NCI-H146 (cell line): ENCODE measurements at regions not wholly inside any gene's neighbourhood (a gene's known extent, or its start where the extent isn't known, plus 50 kb on each side); places are given as distances from the start of the nearest gene placed in this dataset.
"Not testable (repeated sequence)": the region's sequence is repeated elsewhere in the genome, so short reads cannot be mapped to it uniquely, and the experiment has no call there.

ENCODE experiments used
- DNase-seq: peaks from one replicate; lab custom pipeline; 2025; lab: John Stamatoyannopoulos, UW

DNA sequence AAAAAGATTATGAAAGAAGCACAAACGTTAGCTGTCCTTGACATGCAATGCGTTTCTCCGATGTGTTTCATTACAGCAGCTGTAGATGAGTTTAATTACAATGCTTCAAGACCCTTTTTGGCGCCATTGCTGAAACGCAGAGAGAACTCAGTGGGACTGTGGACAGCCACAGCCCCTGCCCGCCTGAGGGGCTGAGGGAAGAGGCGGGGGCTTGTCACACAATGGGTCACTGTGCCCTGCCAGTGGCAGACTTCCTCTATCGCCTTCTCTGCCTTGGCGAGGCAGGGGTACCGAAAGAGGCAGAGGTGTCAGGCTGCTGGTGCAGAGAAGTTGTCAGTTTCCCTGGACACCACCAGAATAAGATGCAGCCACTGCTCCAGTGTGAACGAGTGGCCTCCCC is 252.0 kb downstream of the NR2F2 start:
- DNase-seq, result no peak

DNA sequence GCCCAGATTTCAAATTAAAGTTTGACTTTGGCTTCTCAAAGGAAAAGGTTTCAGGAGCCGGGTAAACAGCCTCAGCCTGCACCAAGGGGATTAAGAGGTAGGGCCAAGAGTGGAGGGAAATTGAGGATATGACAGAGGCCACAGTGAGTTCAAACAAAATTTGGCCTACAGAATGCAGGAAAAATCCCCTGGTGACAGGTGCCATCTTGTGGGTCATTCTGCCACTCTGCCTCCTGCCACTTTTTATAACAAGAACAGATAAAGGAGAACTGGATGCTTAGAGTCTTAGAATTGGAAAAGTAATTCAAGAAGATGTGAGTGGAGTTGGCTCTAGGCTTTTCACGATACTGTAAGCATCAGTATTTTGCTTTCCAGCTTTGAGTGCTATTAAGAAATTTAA is 253.2 kb downstream of the NR2F2 start:
- DNase-seq, result no peak

DNA sequence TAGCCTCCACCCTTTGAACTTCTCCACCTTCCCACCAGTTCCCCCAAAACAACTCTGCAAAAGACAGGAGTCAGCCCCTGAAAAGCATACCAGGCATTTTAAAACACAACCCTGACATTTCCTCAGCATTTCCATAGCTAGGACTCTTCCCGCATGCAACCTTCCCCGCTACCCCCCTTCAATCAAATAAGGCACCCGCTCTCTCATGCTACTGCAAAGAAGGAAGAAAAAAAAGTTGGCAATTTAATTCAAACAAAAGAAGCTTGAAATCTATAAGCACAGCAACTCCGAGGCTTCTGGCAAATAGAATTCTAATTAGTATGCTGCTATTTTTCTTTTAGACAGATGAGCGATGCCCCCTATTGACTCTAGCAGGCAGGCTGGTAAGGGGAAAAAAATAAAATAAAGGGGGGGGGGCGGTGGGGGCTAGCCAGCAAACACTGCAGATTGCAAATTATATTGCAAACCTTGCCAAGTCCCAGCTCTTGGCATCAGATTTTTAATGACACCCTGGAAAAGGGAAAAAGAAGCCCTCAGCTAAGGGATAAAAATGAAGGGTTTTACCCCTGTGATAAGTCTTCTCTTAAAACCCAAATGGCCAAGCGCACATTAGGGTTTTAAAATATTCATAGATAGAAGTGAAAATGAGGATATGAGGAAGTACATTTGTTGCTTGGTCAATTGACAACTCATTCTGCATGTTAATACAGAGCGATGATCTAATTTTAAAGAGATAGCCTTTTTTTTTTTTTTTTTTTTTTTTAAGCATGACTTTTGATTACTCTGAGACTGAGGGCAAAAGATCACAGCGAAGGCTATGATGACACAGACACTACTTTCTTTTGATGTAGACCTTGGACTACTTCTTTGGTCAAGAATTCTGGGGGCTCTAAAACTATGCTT is 255.2 kb downstream of the NR2F2 start:
- no peak for DNase-seq

DNA sequence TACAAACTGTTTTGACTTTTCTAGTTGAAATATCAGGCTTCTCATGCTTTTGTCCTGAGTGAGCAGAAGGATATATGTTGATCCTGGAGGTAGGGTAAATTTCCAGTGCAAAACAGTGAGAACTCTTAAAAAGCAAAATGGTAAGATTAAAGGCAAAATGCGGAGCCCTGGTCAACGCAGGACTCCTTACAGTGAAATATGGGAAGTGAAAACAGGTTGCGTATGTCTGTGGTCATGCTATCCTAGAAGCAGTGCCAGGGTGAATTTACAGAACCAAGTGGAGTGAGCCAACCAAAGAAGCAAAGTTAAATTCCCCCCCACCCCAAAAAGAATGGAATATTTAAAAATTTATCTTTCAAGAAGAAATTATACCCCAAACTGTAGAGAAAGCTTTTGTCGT is 256.4 kb downstream of the NR2F2 start:
- no peak for DNase-seq

DNA sequence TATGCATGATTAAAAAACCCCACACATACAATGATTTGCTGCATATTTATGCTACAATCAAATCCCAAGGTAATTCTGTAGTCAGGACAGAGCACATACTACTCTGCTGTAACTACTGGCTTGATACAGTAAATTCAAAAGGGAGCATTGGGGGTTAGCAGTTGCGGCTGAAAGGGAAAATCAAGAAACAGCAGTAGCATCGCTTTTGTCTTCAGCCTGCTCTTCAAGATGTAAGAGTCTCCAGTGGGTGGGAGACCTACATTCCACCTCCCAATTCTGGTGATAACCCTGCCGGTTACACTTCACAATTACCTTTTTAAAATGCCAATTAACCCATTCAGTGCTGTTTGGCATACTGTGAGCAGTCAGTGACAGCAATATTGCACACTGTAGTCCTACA is 259.4 kb downstream of the NR2F2 start:
- DNase-seq, result no peak

DNA sequence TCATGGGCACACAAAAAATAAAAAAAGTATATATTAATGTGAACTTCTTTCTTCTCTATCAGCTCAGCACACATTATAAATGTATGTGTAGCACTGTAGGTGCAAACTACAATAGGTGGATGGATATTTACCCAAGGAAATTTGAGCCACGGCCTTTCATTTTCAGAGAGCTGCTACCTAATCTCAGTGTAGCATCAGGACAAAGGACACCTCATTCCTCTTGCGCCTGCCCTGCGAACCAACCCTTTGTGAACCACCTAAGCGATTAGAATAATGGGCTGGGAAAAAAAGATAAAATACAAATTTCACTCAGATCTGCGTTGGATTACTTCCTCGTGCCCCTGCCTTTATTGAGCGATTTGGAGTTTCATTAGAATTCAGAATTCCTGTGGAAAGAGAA is 263.2 kb downstream of the NR2F2 start:
- DNase-seq, result no peak

DNA sequence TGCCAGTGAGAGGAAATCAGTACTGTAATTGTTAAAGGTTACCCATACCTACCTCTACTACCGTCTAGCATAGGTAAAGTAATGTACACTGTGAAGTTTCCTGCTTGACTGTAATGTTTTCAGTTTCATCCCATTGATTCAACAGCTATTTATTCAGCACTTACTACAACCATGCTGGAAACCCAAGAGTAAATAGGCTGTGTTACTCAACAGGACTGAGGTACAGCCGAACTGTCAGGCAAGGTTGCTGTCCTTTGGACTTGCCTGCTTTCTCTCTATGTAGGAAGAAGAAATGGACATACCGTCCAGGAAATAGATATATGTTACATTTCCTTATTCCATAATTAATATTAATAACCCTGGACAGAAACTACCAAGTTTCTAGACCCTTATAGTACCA is 265.5 kb downstream of the NR2F2 start:
- DNase-seq, result no peak

DNA sequence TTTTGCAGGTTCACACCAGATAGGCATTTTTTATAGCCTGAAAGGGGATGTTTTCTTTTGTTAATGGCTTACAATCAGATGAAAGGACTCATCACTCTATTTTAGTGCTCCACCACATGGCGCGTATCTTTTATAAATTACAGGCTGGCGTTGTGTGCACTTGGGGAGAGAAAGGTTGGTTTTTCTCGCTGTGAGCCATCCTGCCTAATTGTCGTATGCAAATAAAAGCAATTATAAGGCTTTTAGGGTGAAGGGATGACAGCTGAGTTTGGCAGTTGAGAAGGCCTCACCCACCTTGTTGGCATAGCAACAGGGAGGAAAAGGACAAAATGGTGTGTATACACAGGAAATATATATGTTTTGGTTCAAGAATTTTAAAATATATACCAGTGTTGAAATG is 268.0 kb downstream of the NR2F2 start:
- DNase-seq, result peak; percentile 11

DNA sequence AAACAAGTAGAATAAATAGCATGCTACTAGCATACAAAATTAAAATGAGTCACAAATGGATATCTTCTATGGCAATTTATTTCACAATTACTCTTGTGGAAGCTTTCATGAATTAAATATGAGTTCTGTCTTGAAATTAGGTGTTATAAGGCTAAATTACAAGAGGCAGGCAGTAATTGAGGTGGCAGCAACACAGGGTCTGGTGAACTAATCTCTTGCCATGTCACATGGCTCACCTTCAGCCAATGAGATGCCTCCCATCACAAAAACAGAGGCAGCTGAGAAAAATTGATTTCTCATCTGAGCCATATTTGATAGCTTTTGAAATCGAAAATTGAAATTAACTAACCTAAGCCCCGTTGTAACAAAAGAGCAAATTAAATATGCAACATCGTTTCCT is 268.8 kb downstream of the NR2F2 start:
- no peak for DNase-seq

DNA sequence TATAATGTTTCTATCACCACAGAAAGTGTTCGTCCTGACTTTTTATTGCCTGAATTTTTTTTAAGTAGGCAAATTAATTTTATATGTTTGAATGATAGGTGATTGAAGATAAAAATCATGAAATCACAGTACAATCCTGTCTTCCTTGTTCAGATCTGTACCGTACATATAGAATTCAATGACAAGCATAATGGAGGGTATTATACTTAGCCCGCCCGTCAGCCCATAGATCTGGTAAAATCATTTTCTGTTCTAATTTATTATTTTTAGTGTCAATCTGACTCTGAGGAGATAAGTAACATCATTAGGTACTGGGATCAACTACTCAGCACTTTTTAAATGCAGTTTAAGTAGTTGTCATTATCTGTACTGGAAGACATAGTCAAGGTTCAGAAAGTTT is 269.9 kb downstream of the NR2F2 start:
- DNase-seq, result no peak

DNA sequence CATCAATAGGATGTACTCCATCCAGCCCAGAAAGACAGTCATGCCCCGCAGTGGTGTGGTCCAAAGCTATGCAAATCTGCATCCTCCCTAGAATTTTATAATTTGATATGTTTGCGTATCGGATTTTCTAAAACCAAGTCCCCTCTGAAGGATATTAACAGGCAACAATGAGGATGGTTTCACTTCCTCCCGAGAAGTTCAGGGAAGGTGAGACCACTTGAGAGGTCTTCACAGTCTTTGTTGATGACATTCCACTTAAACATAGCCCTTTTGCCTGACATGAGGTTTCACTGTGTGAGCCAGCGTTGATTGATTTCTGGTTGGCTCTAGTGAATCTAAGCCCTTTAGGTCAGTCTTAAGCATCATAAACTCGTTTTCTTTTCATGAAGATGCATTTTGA is 276.1 kb downstream of the NR2F2 start:
- no peak for DNase-seq

DNA sequence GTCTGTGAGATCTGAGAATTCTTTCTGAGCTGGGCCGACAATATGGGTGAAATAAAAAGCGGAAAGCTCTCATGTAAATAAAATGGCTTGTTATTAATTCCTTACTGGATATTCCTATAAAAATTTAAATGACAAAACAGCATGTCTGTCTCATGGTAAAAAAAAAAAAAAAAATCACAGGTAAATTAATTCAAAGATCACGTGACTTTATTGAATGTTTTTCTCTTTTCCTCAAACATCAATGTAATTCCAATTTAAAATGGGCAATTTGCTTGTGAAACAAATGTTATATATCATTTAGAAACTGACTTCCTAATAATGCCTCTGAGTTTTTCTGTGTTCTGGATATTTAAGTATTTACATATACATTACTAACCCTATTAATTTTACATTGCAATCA is 280.3 kb downstream of the NR2F2 start:
- DNase-seq, result no peak

DNA sequence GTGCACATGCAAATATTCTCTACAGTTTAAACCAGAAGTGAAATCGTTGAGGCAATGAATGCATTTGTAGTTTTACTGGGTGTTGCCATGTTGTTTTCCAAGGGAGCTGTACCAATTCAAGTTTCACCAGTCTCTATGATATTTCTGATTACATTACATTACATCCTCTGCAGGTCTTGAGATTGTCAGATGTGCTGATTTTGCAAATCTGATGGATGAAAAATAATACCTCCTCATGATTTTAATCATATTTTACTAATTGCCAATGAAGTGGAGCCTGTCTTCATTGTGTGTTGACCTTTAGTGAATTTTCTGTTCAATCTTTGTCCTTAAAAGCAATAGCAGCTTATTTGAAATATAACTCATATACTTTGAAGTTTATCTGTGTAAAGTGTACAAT is 282.4 kb downstream of the NR2F2 start:
- no peak for DNase-seq

DNA sequence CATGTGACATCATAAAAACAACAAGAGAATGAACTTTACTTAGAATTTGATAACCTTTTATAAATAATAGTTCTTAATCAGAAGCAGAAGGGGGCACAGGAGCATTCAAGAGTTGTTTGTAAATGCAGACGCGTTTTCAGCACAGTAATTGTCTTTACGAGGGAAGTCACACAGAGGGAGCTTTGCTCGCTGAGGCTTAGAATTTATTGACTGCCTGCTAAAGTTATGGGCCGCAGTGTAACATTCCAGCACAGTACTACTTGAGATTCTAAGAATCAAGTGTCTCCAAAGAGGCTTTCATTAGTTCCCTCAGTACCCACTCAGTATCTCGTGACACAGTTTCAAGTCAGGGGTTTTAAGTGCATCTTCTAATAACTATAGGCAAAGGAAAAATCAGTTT is 288.7 kb downstream of the NR2F2 start:
- DNase-seq, result no peak

DNA sequence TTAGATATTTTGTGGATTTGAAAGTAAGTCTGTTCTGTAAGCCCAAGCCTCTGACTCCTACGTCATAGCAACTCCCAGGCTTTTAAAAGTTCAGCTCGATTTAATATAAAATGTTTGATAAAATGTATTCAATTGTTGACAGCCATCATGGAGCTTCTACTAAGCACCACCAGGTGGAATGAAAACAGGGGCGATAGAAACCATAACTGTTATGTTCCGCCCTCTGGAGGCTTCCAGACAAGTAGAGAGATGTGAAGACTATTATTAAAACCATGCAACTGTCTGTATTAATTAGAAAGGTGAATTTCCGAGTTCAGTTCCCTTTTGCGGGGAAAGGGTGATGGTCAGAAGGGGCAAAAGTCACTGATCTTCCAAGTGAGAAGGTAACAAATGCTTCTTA is 292.2 kb downstream of the NR2F2 start:
- DNase-seq, result no peak

DNA sequence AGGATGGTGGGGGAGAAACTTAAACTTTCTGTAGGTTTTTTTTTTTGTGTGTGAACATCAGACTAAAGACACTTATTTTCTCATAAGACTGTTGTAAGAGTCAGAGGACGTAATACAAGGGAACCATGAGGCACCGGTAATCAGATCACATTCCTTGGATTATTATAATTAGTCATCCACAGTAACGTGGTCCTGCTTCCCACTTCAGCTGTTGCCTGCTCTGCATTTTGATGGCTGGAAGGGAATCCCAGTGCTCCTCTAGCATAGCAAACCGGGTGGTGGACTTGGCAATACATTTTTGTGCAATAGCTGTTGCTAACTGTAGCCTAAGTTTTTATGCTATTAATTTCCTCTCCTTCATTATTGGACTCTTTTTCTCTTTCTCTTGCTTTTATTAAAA is 294.8 kb downstream of the NR2F2 start:
- DNase-seq, result no peak

DNA sequence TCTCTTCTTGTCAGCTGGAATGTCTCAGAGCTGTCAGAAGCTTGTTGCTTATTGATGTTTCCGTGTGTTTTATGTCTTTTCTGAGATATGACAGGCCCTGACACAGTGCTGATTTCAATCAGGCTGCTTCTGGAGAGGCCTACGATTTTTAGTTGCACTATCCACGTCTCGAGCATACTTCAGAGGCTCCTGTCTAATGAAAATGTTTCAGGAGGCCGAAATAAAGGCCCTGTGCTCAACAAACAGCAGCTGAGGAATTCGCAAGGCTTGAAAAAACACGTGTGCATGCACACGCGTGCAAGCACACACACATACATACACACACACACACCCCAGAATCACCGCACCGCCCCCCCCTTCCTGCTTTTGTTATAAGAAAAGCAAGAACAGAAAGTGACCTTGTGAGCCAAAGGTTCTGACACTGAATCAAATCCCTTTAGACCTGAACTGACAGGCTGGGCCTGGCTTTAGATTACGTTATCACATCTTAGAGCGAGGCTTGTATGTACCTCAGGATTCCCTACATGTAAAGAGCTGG is 296.6 kb downstream of the NR2F2 start:
- DNase-seq, result no peak

DNA sequence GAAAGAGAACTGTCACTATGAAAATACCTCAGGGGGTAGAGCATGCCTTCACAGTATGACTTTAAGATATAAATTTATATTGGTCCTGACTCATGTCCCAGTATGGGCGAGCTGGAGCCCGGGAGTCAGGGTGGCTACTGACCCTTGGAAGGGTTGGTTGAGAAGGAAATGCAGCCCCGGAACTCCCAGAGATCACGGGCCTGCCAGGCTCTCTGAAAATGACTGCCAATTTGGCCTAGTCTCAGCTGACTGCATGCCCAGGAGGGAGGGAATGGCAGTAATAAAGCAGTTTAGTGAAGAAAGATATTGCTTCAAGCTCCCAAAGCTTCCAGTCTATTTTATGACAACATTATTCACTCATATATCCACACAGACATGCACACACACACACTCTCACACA is 299.0 kb downstream of the NR2F2 start:
- DNase-seq, result no peak

DNA sequence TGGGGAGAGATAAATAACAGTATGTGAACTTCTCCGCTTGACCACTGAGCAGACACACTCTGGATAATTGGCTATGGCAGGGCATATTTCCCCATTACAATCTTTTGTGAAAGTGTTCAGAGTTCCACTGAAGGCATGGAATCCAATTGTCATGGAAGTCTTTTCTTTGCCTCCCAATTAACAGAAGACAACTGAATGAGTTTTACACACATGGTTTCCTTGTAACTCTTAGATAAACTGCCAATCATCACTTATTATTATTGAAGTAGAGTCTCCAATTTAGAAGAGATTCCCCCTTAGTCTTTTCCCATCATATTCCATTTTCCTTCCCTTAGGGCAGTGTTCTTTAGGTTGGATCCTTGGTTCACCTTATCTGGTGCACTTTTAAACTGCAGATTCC is 308.3 kb downstream of the NR2F2 start:
- no peak for DNase-seq

DNA sequence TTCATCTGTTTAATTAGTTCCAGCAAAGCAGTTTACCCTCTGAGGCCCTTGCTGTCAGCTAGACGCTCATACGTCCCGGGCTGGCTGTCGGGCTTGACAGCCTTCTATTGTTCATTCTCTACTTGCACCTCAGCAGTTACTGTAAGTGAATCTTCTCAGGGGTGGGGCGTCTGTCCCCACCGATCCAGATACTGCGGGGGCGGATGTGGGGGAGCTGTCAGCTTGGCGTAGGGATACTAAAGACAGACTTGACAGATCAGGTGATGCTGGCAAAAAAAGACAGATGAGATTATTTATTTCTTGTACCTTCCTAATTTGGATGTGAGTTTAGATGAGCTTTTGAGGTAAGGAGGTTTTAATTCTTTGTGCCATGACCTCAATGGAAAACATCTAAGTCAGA is 315.3 kb downstream of the NR2F2 start:
- no peak for DNase-seq

DNA sequence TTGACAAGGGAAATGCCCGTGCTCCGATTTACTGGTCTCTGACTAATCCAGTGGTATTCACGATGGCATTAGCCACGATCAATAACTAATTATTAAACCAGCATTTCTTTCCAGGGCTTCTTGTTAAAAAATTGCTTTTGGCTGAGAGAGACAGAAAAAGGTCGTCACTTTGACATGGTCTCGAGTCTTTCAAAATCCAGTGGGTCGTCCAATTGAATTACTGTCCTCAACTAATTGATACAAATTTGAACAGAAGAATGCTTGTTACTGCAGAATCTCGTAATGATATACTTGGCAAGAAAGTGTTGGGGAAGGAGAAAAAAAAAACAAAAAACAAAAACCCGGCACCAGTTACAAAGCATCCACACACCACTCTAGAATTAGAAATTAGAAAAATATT is 318.4 kb downstream of the NR2F2 start:
- no peak for DNase-seq

DNA sequence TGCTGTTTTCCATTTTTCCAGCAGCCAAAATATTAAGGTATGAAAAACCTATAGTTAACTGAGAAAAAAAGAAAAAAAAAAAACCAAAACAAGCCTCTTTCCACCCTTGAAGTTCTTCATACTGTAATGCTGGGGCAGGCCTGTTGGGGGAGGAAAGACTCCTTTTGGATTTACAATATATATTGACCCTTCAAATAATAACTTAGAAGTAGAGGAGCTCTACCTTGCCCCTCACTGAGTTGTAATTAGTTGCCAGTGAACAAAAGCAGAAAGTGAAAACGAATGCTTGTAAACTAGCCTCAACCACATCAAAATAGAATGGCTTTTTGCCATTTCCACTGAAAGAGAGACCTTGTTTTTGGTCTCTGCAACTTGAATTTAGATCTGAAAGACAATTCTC is 326.6 kb downstream of the NR2F2 start:
- no peak for DNase-seq

DNA sequence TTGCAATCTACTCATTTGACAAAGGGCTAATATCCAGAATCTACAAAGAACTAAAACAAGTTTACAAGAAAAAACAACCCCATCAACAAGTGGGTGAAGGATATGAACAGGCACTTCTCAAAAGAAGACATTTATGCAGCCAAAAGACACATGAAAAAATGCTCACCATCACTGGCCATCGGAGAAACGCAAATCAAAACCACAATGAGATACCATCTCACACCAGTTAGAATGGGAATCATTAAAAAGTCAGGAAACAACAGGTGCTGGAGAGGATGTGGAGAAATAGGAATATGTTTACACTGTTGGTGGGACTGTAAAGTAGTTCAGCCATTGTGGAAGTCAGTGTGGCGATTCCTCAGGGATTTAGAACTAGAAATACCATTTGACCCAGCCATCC is 336.5 kb downstream of the NR2F2 start:
- not testable (repeated sequence) for DNase-seq

DNA sequence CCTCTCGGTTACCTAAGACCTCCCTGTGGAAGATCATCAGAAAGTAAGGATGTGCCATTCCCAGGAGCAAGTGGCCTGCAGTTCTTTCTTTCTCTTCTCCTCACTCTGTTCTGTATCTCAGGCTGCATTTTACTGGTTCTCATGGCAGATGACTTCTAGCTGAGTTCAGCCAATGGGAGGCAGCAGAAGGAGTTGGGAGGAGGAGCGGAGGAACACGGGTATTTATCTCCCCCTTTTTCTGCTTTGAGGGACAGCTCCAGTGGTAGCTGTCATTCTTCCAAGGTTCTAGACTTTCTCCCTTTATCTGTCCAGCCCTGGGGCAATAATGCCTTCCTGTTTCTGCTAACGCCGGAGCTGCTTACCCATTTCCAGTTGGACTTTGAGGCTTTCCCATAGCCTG is 339.9 kb downstream of the NR2F2 start:
- DNase-seq, result no peak
